ENCODE measurements at regions not wholly inside any gene's neighbourhood (a gene's known extent, or its start where the extent isn't known, plus 50 kb on each side); places are given as distances from the start of the nearest gene placed in this dataset.

- no peak for FAIRE-seq
Measured at GRCh38 chr15:52862677-52863076, 72.5 kb upstream of the ONECUT1 start.

GRCh38 chr15:52858782-52859176 is 68.6 kb upstream of the ONECUT1 start:
- FAIRE-seq = no peak

GRCh38 chr15:52857937-52858781 is 68.0 kb upstream of the ONECUT1 start:
- no peak for FAIRE-seq

- no peak for FAIRE-seq
Measured at GRCh38 chr15:52857471-52857870, 67.3 kb upstream of the ONECUT1 start.

- FAIRE-seq = no peak
Measured at GRCh38 chr15:52856286-52856685, 66.2 kb upstream of the ONECUT1 start.

GRCh38 chr15:52855157-52855556 is 65.0 kb upstream of the ONECUT1 start:
- no peak for FAIRE-seq

- FAIRE-seq = no peak
Measured at GRCh38 chr15:52844823-52845222, 54.7 kb upstream of the ONECUT1 start.
